Left renal cortex interstitium (tissue), 4 donors: ENCODE measurements at regions not wholly inside any gene's neighbourhood (a gene's known extent, or its start where the extent isn't known, plus 50 kb on each side); places are given as distances from the start of the nearest gene placed in this dataset.

Experiments used
- DNase-seq, 4 donors: peaks; one replicate each; pipeline ENCODE4 v3.0.0-alpha.2; 2013; ENCODE audit warnings: low read depth in 4 of 4, low spot score in 2 of 4, missing footprints in 1 of 4

GRCh38 chr2:192253692-192254091 lies 59.0 kb upstream of the TMEFF2 start:
- no peak for DNase-seq

- DNase-seq: no peak
Observed at GRCh38 chr2:192250961-192251360, 56.2 kb upstream of the TMEFF2 start.

- no peak for DNase-seq
Observed at GRCh38 chr2:192247456-192247855, 52.7 kb upstream of the TMEFF2 start.

- DNase-seq: no peak
Observed at GRCh38 chr2:192246297-192246696, 51.6 kb upstream of the TMEFF2 start.

GRCh38 chr2:192245329-192245728 lies 50.6 kb upstream of the TMEFF2 start:
- no peak for DNase-seq
